ENCODE measurements at regions not wholly inside any gene's neighbourhood (a gene's known extent, or its start where the extent isn't known, plus 50 kb on each side); places are given as distances from the start of the nearest gene placed in this dataset.
"Not testable (repeated sequence)": the region's sequence is repeated elsewhere in the genome, so short reads cannot be mapped to it uniquely, and the experiment has no call there.

- no peak for DNase-seq (ENCODE audit: low spot score)
- TF ChIP-seq CTCF (IDR thresholded peaks at IDR 0.05; ENCODE audit: extremely low read depth, missing control alignments), result no peak
Measured at GRCh38 chr6:95725344-95725743, 148.0 kb downstream of the MANEA start.

GRCh38 chr6:95740157-95740556 lies 162.8 kb downstream of the MANEA start:
- no peak for TF ChIP-seq CTCF (IDR thresholded peaks at IDR 0.05; ENCODE audit: extremely low read depth, missing control alignments)
- no peak for DNase-seq (ENCODE audit: low spot score)

GRCh38 chr6:95741045-95741444 lies 163.7 kb downstream of the MANEA start:
- TF ChIP-seq CTCF (IDR thresholded peaks at IDR 0.05; ENCODE audit: extremely low read depth, missing control alignments), result no peak
- DNase-seq (ENCODE audit: low spot score), result no peak

- no peak for DNase-seq (ENCODE audit: low spot score)
- TF ChIP-seq CTCF (IDR thresholded peaks at IDR 0.05; ENCODE audit: extremely low read depth, missing control alignments), result no peak
Measured at GRCh38 chr6:95742767-95743289, 165.5 kb downstream of the MANEA start.

GRCh38 chr6:95743591-95743990 lies 166.3 kb downstream of the MANEA start:
- no peak for TF ChIP-seq CTCF (IDR thresholded peaks at IDR 0.05; ENCODE audit: extremely low read depth, missing control alignments)
- DNase-seq (ENCODE audit: low spot score), result no peak

GRCh38 chr6:95758236-95759069 lies 181.1 kb downstream of the MANEA start:
- DNase-seq (ENCODE audit: low spot score), result not testable (repeated sequence)

- TF ChIP-seq CTCF (IDR thresholded peaks at IDR 0.05; ENCODE audit: extremely low read depth, missing control alignments), result no peak
- DNase-seq (ENCODE audit: low spot score), result no peak
Measured at GRCh38 chr6:95767897-95768463, 190.6 kb downstream of the MANEA start.

Data from GM20000 (cell line).